SK-N-SH (cell line): ENCODE measurements at regions not wholly inside any gene's neighbourhood (a gene's known extent, or its start where the extent isn't known, plus 50 kb on each side); places are given as distances from the start of the nearest gene placed in this dataset.

Experiments used
- CTCF ChIA-PET: fragments of 300-600, 350-600 bp; formaldehyde crosslinking; extraction: SDS; loops from one replicate; lab custom pipeline; 2021; lab: Yijun Ruan, JAX
- POLR2A ChIA-PET: fragments of 350-600 bp; sonication (Branson Sonifier 250); formaldehyde crosslinking; extraction: SDS; loops from one replicate; lab custom pipeline; 2020; ENCODE audit warnings: antibody characterized with exemption, inconsistent platforms; lab: Yijun Ruan, JAX
- DNase-seq: peaks from one replicate; pipeline ENCODE4 v3.0.0; 2012
- H2AFZ ChIP-seq: fragments of 200-600 bp; sonication (generic); 2 replicates; pipeline ENCODE4 v1.8.1; 2016; ENCODE audit warnings: antibody characterized with exemption, mild to moderate bottlenecking, low read depth
- H3F3A ChIP-seq: fragments of 200-600 bp; sonication (generic); replicated peaks from 2 replicates; pipeline ENCODE3; 2016; ENCODE audit warnings: antibody characterized with exemption, mild to moderate bottlenecking; ENCODE audit not compliant: insufficient read depth
- H3K27ac ChIP-seq, 2 experiments: fragments of 200-500 bp in 1 of 2; fragments of 200-600 bp in 1 of 2; sonication (Bioruptor generic) in 1 of 2; sonication (generic), shearing (Covaris generic) in 1 of 2; 2 replicates each; pipeline versions ENCODE4 v1.5.1 to v1.6.1; 2014 to 2016; ENCODE audit warnings: low read depth in 2 of 2, inconsistent platforms in 1 of 2, low read length in 1 of 2, mild to moderate bottlenecking in 1 of 2, mixed read lengths in 1 of 2
- H3K27me3 ChIP-seq: fragments of 200-600 bp; sonication (generic), shearing (Covaris generic); 2 replicates; pipeline ENCODE4 v1.6.1; 2016; ENCODE audit warnings: mixed run types; ENCODE audit not compliant: insufficient read depth
- H3K36me3 ChIP-seq, 2 experiments: fragments of 200-500 bp in 1 of 2; fragments of 200-600 bp in 1 of 2; sonication (Bioruptor generic) in 1 of 2; sonication (generic) in 1 of 2; replicated peaks in 1 of 2; 2 replicates each; pipeline versions ENCODE3 to v1.5.1; 2014 to 2016; ENCODE audit warnings: low read length in 1 of 2, mild to moderate bottlenecking in 1 of 2; ENCODE audit not compliant: insufficient read depth in 2 of 2, control insufficient read depth in 1 of 2
- H3K4me1 ChIP-seq, 2 experiments: fragments of 200-500 bp in 1 of 2; fragments of 200-600 bp in 1 of 2; sonication (Bioruptor generic) in 1 of 2; sonication (generic), shearing (Covaris generic) in 1 of 2; 2 replicates each; pipeline versions ENCODE4 v1.5.1 to v1.6.1; 2014 to 2016; ENCODE audit warnings: low read depth in 1 of 2, low read length in 1 of 2, mixed run types in 1 of 2; ENCODE audit not compliant: insufficient read depth in 2 of 2, control insufficient read depth in 1 of 2
- H3K4me2 ChIP-seq: fragments of 200-600 bp; sonication (generic), shearing (Covaris generic); 2 replicates; pipeline ENCODE4 v1.6.1; 2017; ENCODE audit warnings: mixed run types
- H3K4me3 ChIP-seq, 2 experiments: fragments of 200-500 bp in 1 of 2; fragments of 200-600 bp in 1 of 2; sonication (Bioruptor generic) in 1 of 2; sonication (generic), shearing (Covaris generic) in 1 of 2; 2 replicates each; pipeline versions ENCODE4 v1.5.1 to v1.8.1; 2014 to 2016; ENCODE audit warnings: low read depth in 2 of 2, inconsistent platforms in 1 of 2, low read length in 1 of 2, mild to moderate bottlenecking in 1 of 2, mixed read lengths in 1 of 2, moderate library complexity in 1 of 2
- H3K79me2 ChIP-seq: fragments of 200-600 bp; sonication (generic); 2 replicates; pipeline ENCODE4 v1.8.1; 2017; ENCODE audit warnings: mild to moderate bottlenecking; ENCODE audit not compliant: insufficient read depth
- H3K9ac ChIP-seq: fragments of 200-600 bp; sonication (generic); 2 replicates; pipeline ENCODE4 v1.6.1; 2017; ENCODE audit warnings: mixed run types
- H3K9me2 ChIP-seq: fragments of 200-600 bp; sonication (generic); 2 replicates; pipeline ENCODE4 v1.6.1; 2017; ENCODE audit warnings: mixed run types
- H3K9me3 ChIP-seq: fragments of 200-600 bp; sonication (generic); 2 replicates; pipeline ENCODE4 v1.6.1; 2017; ENCODE audit warnings: mixed run types, mild to moderate bottlenecking, moderate library complexity
- H4K20me1 ChIP-seq: fragments of 200-600 bp; sonication (generic); 2 replicates; pipeline ENCODE4 v1.6.1; 2017; ENCODE audit warnings: mild to moderate bottlenecking, mixed run types; ENCODE audit not compliant: insufficient read depth
- ELF1 ChIP-seq: IDR thresholded peaks from 2 replicates; pipeline ENCODE4 v1.4.0; 2012
- GATA2 ChIP-seq: sonication (generic); formaldehyde crosslinking; IDR thresholded peaks from 2 replicates; pipeline ENCODE4 v1.5.0; 2020; ENCODE audit warnings: mild to moderate bottlenecking, missing genetic modification reagents
- JUND ChIP-seq: IDR thresholded peaks from 2 replicates; pipeline ENCODE4 v1.4.0; 2012
- MEF2A ChIP-seq: IDR thresholded peaks from 2 replicates; pipeline ENCODE4 v1.4.0; 2012; ENCODE audit warnings: low read depth, borderline replicate concordance
- MXI1 ChIP-seq: IDR thresholded peaks from 2 replicates; pipeline ENCODE4 v1.6.1; 2012; ENCODE audit warnings: mild to moderate bottlenecking, low read depth, low read length, improper control_type of control experiment
- NRF1 ChIP-seq: IDR thresholded peaks from 2 replicates; pipeline ENCODE4 v1.6.1; 2012; ENCODE audit warnings: low read depth, mild to moderate bottlenecking, low read length
- PBX3 ChIP-seq: IDR thresholded peaks from 2 replicates; pipeline ENCODE4; 2012
- RAD21 ChIP-seq: IDR thresholded peaks from 2 replicates; pipeline ENCODE4 v1.6.1; 2012; ENCODE audit warnings: mild to moderate bottlenecking, low read length
- RCOR1 ChIP-seq: fragments of 150-350 bp; IDR thresholded peaks from 2 replicates; pipeline ENCODE4 v1.6.1; 2017; ENCODE audit warnings: antibody characterized with exemption, low read length
- REST ChIP-seq: IDR thresholded peaks from 2 replicates; pipeline ENCODE4 v1.6.1; 2012; ENCODE audit warnings: mild to moderate bottlenecking, low read depth, low read length, moderate library complexity
- RXRA ChIP-seq: IDR thresholded peaks from 2 replicates; pipeline ENCODE4 v1.4.0; 2012; ENCODE audit warnings: low read depth, mild to moderate bottlenecking, borderline replicate concordance
- TAF1 ChIP-seq: IDR thresholded peaks from 2 replicates; pipeline ENCODE4 v1.6.1; 2012; ENCODE audit warnings: low read depth, mild to moderate bottlenecking, low read length, moderate library complexity, borderline replicate concordance
- TEAD4 ChIP-seq: IDR thresholded peaks from 2 replicates; pipeline ENCODE4 v1.4.0; 2012; ENCODE audit warnings: mild to moderate bottlenecking, borderline replicate concordance; ENCODE audit not compliant: insufficient read depth
- USF2 ChIP-seq: fragments of 150-350 bp; IDR thresholded peaks from 2 replicates; pipeline ENCODE4 v1.6.1; 2017; ENCODE audit warnings: antibody characterized with exemption, low read length, low read depth, borderline replicate concordance
- YY1 ChIP-seq: IDR thresholded peaks from 2 replicates; pipeline ENCODE4 v1.4.0; 2012; ENCODE audit warnings: low read depth, mild to moderate bottlenecking
- WGBS: methylation state at CpG from one replicate; pipeline ENCODE4 v1.1.6; 2017; ENCODE audit warnings: low lambda C conversion rate; 5-methylcytosine and 5-hydroxymethylcytosine counted together

GRCh38 chr13:83220241-83220640, 662.0 kb downstream of the SLITRK1 start:
- H3K4me1 ChIP-seq, result peaks cover 0 to 19% of the 10 kb centered on the region in 2 experiments; a peak in 3 of 4 replicates
- no peak overlapping the region for H3K27ac ChIP-seq
- no peaks in the 10 kb centered on the region for H3K36me3 ChIP-seq
- H3K27me3 ChIP-seq, result no peaks in the 10 kb centered on the region
- H3F3A ChIP-seq, result peaks cover 10% of the 10 kb centered on the region
- H3K79me2 ChIP-seq, result no peaks in the 10 kb centered on the region
- H3K9me2 ChIP-seq, result no peaks in the 10 kb centered on the region
- CTCF ChIA-PET, result no interaction called here
- H3K4me3 ChIP-seq, result no peak overlapping the region
- no peaks in the 10 kb centered on the region for H4K20me1 ChIP-seq
- peak overlapping the region; percentile 17; the same call in 1 of the 2 replicates for H2AFZ ChIP-seq
- H3K9me3 ChIP-seq, result no peaks in the 10 kb centered on the region
- POLR2A ChIA-PET, result interaction anchor here (1.0 kb wide), 1 partner anchor 17 kb away, joined by 3 read pairs; no protein-coding TSS in a partner anchor
- no peak overlapping the region for H3K9ac ChIP-seq
- no peak overlapping the region for H3K4me2 ChIP-seq
- no peak for TF ChIP-seq TEAD4
- no peak for TF ChIP-seq RXRA
- no peak for TF ChIP-seq MEF2A
- TF ChIP-seq USF2, result no peak
- TF ChIP-seq RAD21, result no peak
- no peak for TF ChIP-seq NRF1
- TF ChIP-seq PBX3, result no peak
- TF ChIP-seq GATA2 (CRISPR knock-in tag), result no peak
- TF ChIP-seq ELF1, result no peak
- no peak for TF ChIP-seq JUND
- no peak for TF ChIP-seq RCOR1
- no peak for TF ChIP-seq TAF1
- TF ChIP-seq REST, result no peak
- no peak for TF ChIP-seq YY1
- no peak for TF ChIP-seq MXI1
- TF ChIP-seq, all 33 proteins: peak for 0
- no peak for DNase-seq
- 65% methylated on average over 2 of the region's 2 CpGs for WGBS
